ENCODE measurements at regions not wholly inside any gene's neighbourhood (a gene's known extent, or its start where the extent isn't known, plus 50 kb on each side); places are given as distances from the start of the nearest gene placed in this dataset.
"Not testable (repeated sequence)": the region's sequence is repeated elsewhere in the genome, so short reads cannot be mapped to it uniquely, and the experiment has no call there.

GRCh38 chr2:87075054-87075790 is 53.6 kb upstream of the PLGLB1 start:
- peak; percentile 22 for DNase-seq (ENCODE audit: low read depth)

- peak; percentile 42 for DNase-seq (ENCODE audit: low read depth)
These were observed 54.2 kb upstream of the PLGLB1 start for GRCh38 chr2:87075791-87076252.

- DNase-seq (ENCODE audit: low read depth), result peak; percentile 90
These were observed 54.8 kb upstream of the PLGLB1 start for GRCh38 chr2:87076253-87077123.

GRCh38 chr2:87077124-87077446 is 55.4 kb upstream of the PLGLB1 start:
- DNase-seq (ENCODE audit: low read depth), result not testable (repeated sequence)

- DNase-seq (ENCODE audit: low read depth), result not testable (repeated sequence)
These were observed 60.1 kb upstream of the PLGLB1 start for GRCh38 chr2:87081727-87082126.

GRCh38 chr2:87088079-87088478 is 66.4 kb upstream of the PLGLB1 start:
- DNase-seq (ENCODE audit: low read depth), result not testable (repeated sequence)

GRCh38 chr2:87089401-87089800 is 67.8 kb upstream of the PLGLB1 start:
- not testable (repeated sequence) for DNase-seq (ENCODE audit: low read depth)

GRCh38 chr2:87093252-87093651 is 71.6 kb upstream of the PLGLB1 start:
- DNase-seq (ENCODE audit: low read depth), result not testable (repeated sequence)

GRCh38 chr2:87093937-87094529 is 72.4 kb upstream of the PLGLB1 start:
- not testable (repeated sequence) for DNase-seq (ENCODE audit: low read depth)

GRCh38 chr2:87095804-87096203 is 74.2 kb upstream of the PLGLB1 start:
- DNase-seq (ENCODE audit: low read depth), result not testable (repeated sequence)

- DNase-seq (ENCODE audit: low read depth), result not testable (repeated sequence)
These were observed 107.3 kb upstream of the PLGLB1 start for GRCh38 chr2:87128761-87129553.

GRCh38 chr2:87132577-87132976 is 110.9 kb upstream of the PLGLB1 start:
- not testable (repeated sequence) for DNase-seq (ENCODE audit: low read depth)

GRCh38 chr2:87151835-87152493 is 130.3 kb upstream of the PLGLB1 start:
- not testable (repeated sequence) for DNase-seq (ENCODE audit: low read depth)

GRCh38 chr2:87174454-87174853 is 152.8 kb upstream of the PLGLB1 start:
- not testable (repeated sequence) for DNase-seq (ENCODE audit: low read depth)

GRCh38 chr2:87183373-87183772 is 161.7 kb upstream of the PLGLB1 start:
- not testable (repeated sequence) for DNase-seq (ENCODE audit: low read depth)

GRCh38 chr2:87184260-87184659 is 162.6 kb upstream of the PLGLB1 start:
- DNase-seq (ENCODE audit: low read depth), result not testable (repeated sequence)

GRCh38 chr2:87189214-87189613 is 167.6 kb upstream of the PLGLB1 start:
- DNase-seq (ENCODE audit: low read depth), result not testable (repeated sequence)

GRCh38 chr2:87193336-87193735 is 171.7 kb upstream of the PLGLB1 start:
- DNase-seq (ENCODE audit: low read depth), result not testable (repeated sequence)

- DNase-seq (ENCODE audit: low read depth), result not testable (repeated sequence)
These were observed 172.8 kb upstream of the PLGLB1 start for GRCh38 chr2:87194254-87194999.

- not testable (repeated sequence) for DNase-seq (ENCODE audit: low read depth)
These were observed 175.2 kb upstream of the PLGLB1 start for GRCh38 chr2:87196720-87197388.

Measured in activated T-cell treated with anti-CD3 and anti-CD28 coated beads for 24 hours (primary cell).